NOMO-1 treated with DMSO at 0.1 percent for 48 hours (cell line): ENCODE measurements at regions not wholly inside any gene's neighbourhood (a gene's known extent, or its start where the extent isn't known, plus 50 kb on each side); places are given as distances from the start of the nearest gene placed in this dataset.

ENCODE experiments used
- DNase-seq: peaks from one replicate; lab custom pipeline; 2025; ENCODE audit not compliant: unreplicated experiment; lab: John Stamatoyannopoulos, UW

GRCh38 chr13:47457626-47458025, 543.4 kb downstream of the SUCLA2 start:
- DNase-seq, result no peak

- no peak for DNase-seq
These were observed 545.4 kb downstream of the SUCLA2 start for GRCh38 chr13:47455626-47456025.

GRCh38 chr13:47454986-47455385, 546.1 kb downstream of the SUCLA2 start:
- no peak for DNase-seq

GRCh38 chr13:47437406-47437805, 540.6 kb upstream of the HTR2A start:
- DNase-seq, result no peak

DNA sequence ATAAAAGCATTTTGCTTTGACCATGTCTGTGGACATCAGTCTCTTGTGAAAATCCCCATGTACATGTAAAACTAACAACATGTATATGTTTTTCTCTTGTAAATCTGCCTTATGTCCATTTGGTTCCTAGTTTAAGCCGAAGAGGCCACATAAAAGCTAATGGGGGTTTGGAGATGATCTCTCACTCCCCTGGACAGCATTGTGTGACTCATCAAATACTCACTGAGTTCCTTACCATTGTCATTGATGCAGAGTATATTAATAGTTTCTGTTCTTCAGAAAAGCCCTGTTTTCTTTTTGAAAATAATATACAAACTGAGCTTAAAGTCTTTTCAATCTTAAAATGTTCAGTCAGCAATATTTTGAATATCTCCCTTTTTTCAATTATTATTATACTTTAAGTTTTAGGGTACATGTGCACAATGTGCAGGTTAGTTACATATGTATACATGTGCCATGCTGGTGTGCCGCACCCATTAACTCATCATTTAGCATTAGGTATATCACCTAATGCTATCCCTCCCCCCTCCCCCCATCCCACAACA, 536.7 kb upstream of the HTR2A start:
- no peak for DNase-seq

DNA sequence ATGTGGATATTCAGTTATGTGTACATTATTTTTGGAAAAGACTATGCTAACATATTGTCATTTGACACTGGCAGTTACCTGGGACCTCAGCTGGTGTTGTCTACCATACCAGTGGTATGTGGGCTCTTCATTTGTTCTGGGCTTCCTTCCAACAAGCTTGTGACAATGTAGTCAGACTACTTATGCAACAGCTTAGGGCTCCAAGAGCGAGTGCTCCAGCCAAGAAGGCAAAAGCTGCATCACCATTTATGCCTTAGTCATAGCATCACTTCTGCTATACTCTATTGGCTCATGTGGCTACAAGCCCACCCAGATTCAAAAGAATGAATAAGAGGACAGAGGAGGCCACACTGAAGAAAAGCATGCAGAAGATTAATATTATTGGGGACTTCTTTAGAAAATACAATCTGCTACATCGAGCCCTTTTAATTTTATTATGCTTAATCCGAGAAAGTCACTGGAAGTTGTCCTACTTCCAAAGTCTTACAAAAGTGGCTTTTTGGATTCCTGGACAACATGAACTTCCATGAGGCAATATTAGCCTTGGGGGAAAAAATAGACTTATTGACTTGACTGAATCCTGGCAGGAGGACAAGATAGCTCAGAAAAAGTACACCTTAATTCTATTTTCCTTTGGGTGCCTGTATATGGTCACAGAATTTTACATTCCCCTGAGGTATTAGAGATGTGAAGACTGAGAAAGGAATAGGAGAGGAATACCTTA, 529.4 kb upstream of the HTR2A start:
- no peak for DNase-seq

DNA sequence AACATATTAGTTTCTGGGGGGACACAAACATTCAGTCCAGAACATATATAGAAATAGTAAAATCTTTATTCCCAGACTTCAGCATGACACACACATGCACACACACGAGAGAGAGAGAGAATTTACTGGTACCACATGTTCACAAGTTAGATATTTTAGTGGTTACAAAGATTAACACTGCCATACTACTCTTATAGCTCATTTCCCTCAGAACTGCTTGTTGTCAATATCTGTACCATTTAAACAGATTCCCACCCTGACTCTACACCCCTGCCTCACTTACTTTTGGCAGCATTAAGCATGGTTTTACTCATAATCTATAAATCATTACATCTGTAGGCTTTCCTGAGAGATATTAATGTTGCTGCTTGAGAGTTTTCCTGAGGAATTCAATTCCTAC, 524.7 kb upstream of the HTR2A start:
- DNase-seq, result no peak

DNA sequence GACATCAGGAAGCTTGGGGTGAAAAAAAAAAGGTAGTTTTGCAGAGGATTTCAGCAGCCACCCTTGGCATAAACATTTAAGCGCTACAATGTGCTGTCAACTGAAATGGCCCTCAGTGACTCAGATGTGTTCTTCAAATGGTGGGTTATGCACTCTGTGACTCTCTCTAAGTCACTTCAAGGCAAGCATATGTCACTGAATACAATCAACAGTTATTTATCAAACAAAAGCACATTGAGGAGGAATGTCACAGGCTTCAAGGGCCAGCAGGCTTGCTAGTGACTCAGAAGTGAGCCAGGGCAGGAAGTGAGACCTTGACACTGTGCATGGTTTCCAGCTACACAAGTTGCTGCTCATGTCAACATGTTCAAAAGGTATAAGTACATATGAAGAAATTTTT, 523.7 kb upstream of the HTR2A start:
- DNase-seq, result no peak

DNA sequence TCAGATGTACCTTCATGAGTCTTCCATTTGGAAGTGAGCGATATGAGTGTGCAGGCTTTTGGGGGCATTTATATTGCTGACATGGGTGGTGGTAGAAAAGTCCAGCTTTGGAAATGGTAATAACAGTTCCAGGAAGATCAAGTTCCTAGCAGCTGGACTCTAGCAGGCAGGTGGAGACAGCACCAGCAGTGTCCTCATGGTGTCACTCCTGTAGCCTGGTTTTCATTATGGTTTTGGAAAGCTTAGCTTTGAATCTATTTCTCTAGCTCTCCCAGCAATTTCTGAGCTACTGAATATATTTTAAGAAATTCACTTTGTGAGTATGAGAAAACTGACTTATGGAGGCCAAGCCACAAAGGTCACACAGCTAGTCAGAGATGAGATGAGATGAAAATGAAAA, 523.2 kb upstream of the HTR2A start:
- no peak for DNase-seq

- DNase-seq, result no peak
These were observed 521.5 kb upstream of the HTR2A start for GRCh38 chr13:47418206-47418920.

GRCh38 chr13:47417485-47417884, 520.6 kb upstream of the HTR2A start:
- no peak for DNase-seq

- no peak for DNase-seq
These were observed 518.2 kb upstream of the HTR2A start for GRCh38 chr13:47415048-47415447.

GRCh38 chr13:47413526-47413925, 516.7 kb upstream of the HTR2A start:
- no peak for DNase-seq

- DNase-seq, result no peak
These were observed 516.3 kb upstream of the HTR2A start for GRCh38 chr13:47413112-47413511.

DNA sequence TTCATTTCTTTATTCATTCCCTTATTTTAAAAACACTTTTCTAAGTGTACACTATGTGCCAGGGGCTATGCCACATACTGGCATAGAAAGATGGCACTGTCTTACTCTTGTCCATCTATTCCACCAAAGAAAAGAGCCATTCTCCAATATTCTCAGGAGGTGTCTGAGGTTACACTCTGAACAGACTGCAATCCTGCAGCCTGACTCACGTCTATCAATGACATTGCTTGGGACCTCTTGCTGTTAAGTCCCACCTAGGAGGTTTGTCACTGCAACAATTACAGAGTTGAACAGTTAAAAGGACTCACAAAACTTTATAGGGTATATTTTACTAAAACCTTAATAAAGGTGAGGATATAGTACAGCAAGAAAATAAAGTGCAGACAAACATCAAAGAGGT, 512.9 kb upstream of the HTR2A start:
- no peak for DNase-seq

GRCh38 chr13:47408546-47409319, 511.9 kb upstream of the HTR2A start:
- no peak for DNase-seq

DNA sequence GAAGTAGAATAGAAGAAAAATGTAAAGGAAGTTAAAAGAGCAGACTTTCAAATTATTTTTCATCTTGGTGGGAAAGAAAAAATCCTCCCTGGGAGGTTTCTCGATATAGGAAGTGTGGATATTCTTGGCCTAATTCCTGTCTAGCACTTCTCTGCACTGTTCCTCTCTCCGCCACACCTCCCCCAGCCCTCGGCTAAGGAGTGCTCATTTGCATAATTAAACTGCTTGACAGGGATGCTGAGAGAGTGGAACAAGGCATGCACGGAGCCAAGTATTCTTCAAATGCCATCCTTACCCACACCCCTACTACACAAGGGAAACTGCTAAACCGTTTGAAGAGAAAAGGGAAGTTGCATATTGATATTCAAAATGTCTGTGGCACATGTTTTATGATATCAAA, 511.0 kb upstream of the HTR2A start:
- DNase-seq, result no peak

GRCh38 chr13:47399599-47399998, 502.7 kb upstream of the HTR2A start:
- DNase-seq, result no peak

DNA sequence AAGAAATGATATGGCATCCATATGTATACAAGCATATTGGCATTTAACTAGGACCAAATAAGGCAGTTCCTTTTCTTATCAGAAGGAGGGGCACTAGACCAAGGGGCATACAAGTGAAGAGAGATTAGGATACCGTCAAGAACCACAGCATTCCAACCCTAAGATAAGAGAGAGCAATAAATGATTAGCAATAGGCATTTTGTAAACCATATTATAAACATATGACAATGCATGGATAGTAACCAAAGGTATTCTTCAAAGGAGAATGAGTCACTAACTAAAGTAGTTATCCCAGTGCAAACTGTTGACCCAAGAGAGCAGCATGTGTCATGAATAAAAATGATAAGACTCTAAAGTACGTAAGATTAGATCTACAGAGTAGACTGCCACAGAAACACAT, 500.9 kb upstream of the HTR2A start:
- no peak for DNase-seq

DNA sequence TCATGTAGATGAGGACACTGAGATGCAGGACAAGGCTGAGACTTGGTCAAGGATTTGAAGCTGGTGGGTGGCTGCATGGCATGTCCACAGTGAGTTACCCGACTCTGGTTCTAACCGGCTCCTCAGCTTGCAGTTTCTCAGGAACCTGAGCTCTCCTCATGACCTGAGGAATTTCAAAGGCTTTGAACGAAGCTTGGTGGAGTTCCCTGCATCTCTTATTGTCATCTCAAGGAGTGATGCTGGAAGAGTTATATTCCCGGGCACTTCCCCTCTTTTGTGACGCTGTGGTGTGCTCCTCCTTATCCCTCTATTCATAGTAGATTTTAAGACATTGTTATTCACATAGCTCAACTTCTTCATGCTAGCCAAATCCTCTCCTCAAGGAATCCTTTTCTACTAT, 500.1 kb upstream of the HTR2A start:
- no peak for DNase-seq

DNA sequence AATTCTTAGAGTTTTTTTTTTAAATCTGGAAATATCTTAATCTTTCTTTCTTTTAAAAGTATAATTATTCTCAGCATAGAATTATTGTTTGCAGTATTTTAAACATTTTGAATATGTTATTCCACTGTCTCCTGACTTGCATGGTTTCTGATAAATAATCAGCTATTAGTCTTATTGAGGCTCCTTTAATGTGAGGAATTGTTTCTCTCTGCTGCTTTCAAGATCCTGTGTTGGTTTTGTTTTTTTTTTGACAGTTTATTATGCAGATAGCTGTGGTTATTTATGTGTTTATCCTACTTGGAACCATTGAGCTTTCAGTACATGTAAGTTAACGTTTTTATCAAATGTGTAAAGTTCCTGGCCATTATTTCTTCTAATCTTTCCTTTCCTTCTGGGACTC, 477.9 kb upstream of the HTR2A start:
- DNase-seq, result no peak

DNA sequence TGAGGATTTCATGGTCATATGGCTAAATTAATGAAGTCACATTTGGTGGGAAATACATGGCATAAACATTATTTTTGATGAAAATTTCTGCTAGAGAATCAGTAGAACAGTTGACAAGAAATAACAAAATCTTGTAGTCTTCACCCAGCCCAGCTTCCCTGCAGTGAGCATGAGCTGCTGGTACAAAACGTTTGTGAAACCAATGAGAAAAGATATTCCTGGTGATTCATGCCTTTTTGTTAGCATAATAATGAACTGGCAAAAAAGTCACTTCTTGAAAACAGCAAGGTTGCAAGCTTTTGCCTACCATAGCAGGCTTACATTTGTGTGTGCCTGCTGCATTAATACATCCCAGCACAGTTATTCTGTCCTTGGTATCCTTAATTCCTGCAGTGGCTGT, 475.9 kb upstream of the HTR2A start:
- DNase-seq, result no peak
